GM12878 (cell line): ENCODE measurements at regions not wholly inside any gene's neighbourhood (a gene's known extent, or its start where the extent isn't known, plus 50 kb on each side); places are given as distances from the start of the nearest gene placed in this dataset.

Source experiments
- CEBPZ ChIP-seq: fragments of 150-350 bp; IDR thresholded peaks from 2 replicates; pipeline ENCODE4 v1.6.1; 2016; ENCODE audit warnings: low read depth, low read length
- CTCF ChIP-seq, 3 experiments: IDR thresholded peaks in 2 of 3; conservative IDR thresholded peaks in 1 of 3; 2 replicates each; pipeline ENCODE4 v1.5.1; 2011; ENCODE audit warnings: low read depth in 3 of 3, low read length in 3 of 3, mild to moderate bottlenecking in 3 of 3, control low read depth in 2 of 3, moderate library complexity in 2 of 3, inconsistent platforms in 1 of 3, mixed read lengths in 1 of 3; ENCODE audit not compliant: control insufficient read depth in 2 of 3, insufficient read depth in 1 of 3; ENCODE audit errors: extremely low read depth in 1 of 3
- HDGF ChIP-seq: fragments of 450-650 bp; IDR thresholded peaks from 2 replicates; pipeline ENCODE4 v1.6.1; 2016; ENCODE audit warnings: antibody characterized with exemption
- KAT2A ChIP-seq: conservative IDR thresholded peaks from 2 replicates; pipeline ENCODE4 v1.6.1; 2011; ENCODE audit warnings: low read depth, low read length; ENCODE audit not compliant: control insufficient read depth
- MTA2 ChIP-seq: fragments of 450-650 bp; IDR thresholded peaks from 2 replicates; pipeline ENCODE4 v1.6.1; 2016; ENCODE audit warnings: low read depth, mild to moderate bottlenecking, moderate library complexity
- MYC ChIP-seq: IDR thresholded peaks from 2 replicates; pipeline ENCODE4 v1.6.1; 2011; ENCODE audit warnings: mild to moderate bottlenecking, low read length, moderate library complexity, inconsistent platforms; ENCODE audit not compliant: insufficient read depth, insufficient replicate concordance, insufficient read length, severe bottlenecking
- PML ChIP-seq: IDR thresholded peaks from 2 replicates; pipeline ENCODE4 v1.6.1; 2012; ENCODE audit warnings: low read length, inconsistent platforms
- RCOR1 ChIP-seq: conservative IDR thresholded peaks from 2 replicates; pipeline ENCODE4 v1.6.1; 2012; ENCODE audit warnings: low read depth, low read length, improper control_type of control experiment
- SIN3A ChIP-seq: IDR thresholded peaks from 2 replicates; pipeline ENCODE4 v1.6.1; 2012; ENCODE audit warnings: low read depth, low read length, improper control_type of control experiment
- SMAD5 ChIP-seq: IDR thresholded peaks from 2 replicates; pipeline ENCODE4 v1.6.1; 2016; ENCODE audit warnings: antibody characterized with exemption, low read depth
- TAF1 ChIP-seq: IDR thresholded peaks from 2 replicates; pipeline ENCODE4 v1.6.1; 2011; ENCODE audit warnings: mild to moderate bottlenecking, low read depth, low read length, borderline replicate concordance
- USF1 ChIP-seq: IDR thresholded peaks from 2 replicates; pipeline ENCODE4 v1.6.1; 2011; ENCODE audit warnings: borderline replicate concordance, low read depth, mild to moderate bottlenecking, moderate library complexity, mixed read lengths, low read length; ENCODE audit not compliant: insufficient read depth; ENCODE audit errors: extremely low read length
- YBX1 ChIP-seq: fragments of 450-650 bp; IDR thresholded peaks from 2 replicates; pipeline ENCODE4 v1.6.1; 2016; ENCODE audit warnings: antibody characterized with exemption
- ZBED1 ChIP-seq: IDR thresholded peaks from 2 replicates; pipeline ENCODE4 v1.6.1; 2016; ENCODE audit warnings: borderline replicate concordance
- ZBTB11 ChIP-seq: fragments of 450-650 bp; formaldehyde crosslinking; IDR thresholded peaks from 2 replicates; pipeline ENCODE4 v1.5.0; 2022; ENCODE audit warnings: mild to moderate bottlenecking, missing genetic modification characterization
- ZNF687 ChIP-seq: fragments of 450-650 bp; IDR thresholded peaks from 2 replicates; pipeline ENCODE4 v1.6.1; 2017; ENCODE audit warnings: mild to moderate bottlenecking, moderate library complexity

- TF ChIP-seq HDGF (no peak), ZBED1 (no peak), USF1 (no peak), SIN3A (no peak), PML (no peak), CTCF (IDR thresholded peaks at IDR 0.05 in 2 of 3, conservative IDR thresholded peaks at IDR 0.05 in 1 of 3; ENCODE audit: control insufficient read depth in 2 of 3, extremely low read depth in 1 of 3, insufficient read depth in 1 of 3, low read depth in 3 of 3, low read length in 3 of 3) (no peak), MTA2 (peak; percentile 63), MYC (no peak), CEBPZ (no peak), KAT2A (no peak), SMAD5 (no peak), RCOR1 (no peak), TAF1 (no peak), ZNF687 (no peak; the same call in none of the 2 replicates), ZBTB11 (CRISPR knock-in tag) (no peak), YBX1 (no peak)
These were observed 590.2 kb downstream of the VRK1 start (continued) for GRCh38 chr14:97387252-97387874.
